ENCODE measurements at regions not wholly inside any gene's neighbourhood (a gene's known extent, or its start where the extent isn't known, plus 50 kb on each side); places are given as distances from the start of the nearest gene placed in this dataset.

DNA sequence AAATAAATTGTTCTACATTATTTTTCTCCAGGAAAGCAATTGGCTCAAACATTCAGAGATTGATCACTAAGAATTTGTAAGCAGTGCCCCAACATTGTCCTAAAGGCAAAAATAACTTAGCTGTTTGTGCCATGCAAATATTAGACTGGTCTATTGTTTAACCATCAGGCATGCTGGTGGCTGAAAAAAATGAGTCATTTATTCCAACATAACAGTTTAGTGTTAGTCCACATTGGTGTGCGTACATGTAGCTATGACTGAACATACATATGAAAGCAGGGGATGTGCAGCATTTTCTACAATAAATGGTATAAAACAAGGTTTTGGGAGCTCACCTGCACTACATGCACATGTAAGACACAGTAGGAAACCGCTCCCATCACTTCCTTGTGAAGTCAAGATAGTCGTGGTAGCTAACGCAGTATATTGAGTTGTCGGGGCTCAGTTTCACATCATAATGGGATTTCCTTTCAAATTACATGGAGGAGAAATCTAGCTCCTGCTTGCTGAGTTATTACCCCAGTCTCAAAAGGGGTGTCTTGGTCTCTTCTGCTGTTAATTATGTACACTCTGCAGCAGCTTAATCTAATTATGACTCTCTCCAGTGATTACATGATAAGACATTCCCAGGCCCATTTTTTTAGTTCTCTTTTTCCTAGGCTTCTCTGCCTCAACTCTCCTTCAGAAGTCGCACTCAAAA, 199.4 kb downstream of the LYPLAL1 start:
- Histone ChIP-seq H4K20me1 (ENCODE audit: insufficient read depth, low read length, poor library complexity, severe bottlenecking) (no peaks in the 10 kb centered on the region), H3K9me3 (ENCODE audit: insufficient read depth, low read depth, low read length) (no peaks in the 10 kb centered on the region; the same call in 1 of the 2 replicates), H3K9me2 (replicated peaks; ENCODE audit: low read depth, low read length) (no peaks in the 10 kb centered on the region), H3K9ac (ENCODE audit: low read depth, low read length, poor library complexity, severe bottlenecking) (no peak overlapping the region), H3F3A (ENCODE audit: low read depth) (no peaks in the 10 kb centered on the region), H3K79me2 (ENCODE audit: insufficient read depth, low read length) (no peaks in the 10 kb centered on the region), H3K4me1 (ENCODE audit: insufficient read depth, low read length, poor library complexity, severe bottlenecking) (no peaks in the 10 kb centered on the region), H3K4me2 (ENCODE audit: low read depth, low read length, poor library complexity, severe bottlenecking) (no peak overlapping the region), H3K36me3 (ENCODE audit: insufficient read depth, low read length) (no peaks in the 10 kb centered on the region), H3K27me3 (ENCODE audit: insufficient read depth, low read length, poor library complexity, severe bottlenecking) (no peaks in the 10 kb centered on the region), H3K4me3 (ENCODE audit: low read length, poor library complexity, severe bottlenecking) (no peak overlapping the region), H2AFZ (ENCODE audit: low read length) (no peak overlapping the region)
- TF ChIP-seq EZH2phosphoT487 (IDR thresholded peaks at IDR 0.05; ENCODE audit: borderline replicate concordance): no peak
- TF ChIP-seq, protein P1, sequence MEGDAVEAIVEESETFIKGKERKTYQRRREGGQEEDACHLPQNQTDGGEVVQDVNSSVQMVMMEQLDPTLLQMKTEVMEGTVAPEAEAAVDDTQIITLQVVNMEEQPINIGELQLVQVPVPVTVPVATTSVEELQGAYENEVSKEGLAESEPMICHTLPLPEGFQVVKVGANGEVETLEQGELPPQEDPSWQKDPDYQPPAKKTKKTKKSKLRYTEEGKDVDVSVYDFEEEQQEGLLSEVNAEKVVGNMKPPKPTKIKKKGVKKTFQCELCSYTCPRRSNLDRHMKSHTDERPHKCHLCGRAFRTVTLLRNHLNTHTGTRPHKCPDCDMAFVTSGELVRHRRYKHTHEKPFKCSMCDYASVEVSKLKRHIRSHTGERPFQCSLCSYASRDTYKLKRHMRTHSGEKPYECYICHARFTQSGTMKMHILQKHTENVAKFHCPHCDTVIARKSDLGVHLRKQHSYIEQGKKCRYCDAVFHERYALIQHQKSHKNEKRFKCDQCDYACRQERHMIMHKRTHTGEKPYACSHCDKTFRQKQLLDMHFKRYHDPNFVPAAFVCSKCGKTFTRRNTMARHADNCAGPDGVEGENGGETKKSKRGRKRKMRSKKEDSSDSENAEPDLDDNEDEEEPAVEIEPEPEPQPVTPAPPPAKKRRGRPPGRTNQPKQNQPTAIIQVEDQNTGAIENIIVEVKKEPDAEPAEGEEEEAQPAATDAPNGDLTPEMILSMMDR (conservative IDR thresholded peaks at IDR 0.05; ENCODE audit: low read length): no peak

DNA sequence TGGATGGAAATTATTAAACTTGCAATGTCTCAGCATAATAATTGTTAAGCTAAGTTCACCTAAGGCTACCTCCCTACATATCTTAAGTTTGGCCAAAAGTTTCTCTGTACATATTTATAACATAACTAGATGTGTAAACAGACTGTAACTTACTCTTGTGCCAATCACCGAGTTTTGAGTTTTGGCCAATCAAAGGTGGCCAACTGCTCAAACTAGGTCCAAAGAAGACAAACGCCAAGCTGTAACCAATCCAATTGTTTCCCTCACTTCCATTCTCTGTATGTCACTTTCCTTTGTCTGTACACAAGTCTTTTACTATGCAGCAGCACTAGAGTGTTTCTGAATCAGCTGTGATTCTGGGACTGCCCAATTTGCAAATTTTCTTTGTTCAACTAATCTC, 197.8 kb downstream of the LYPLAL1 start:
- no peaks in the 10 kb centered on the region for H3K27me3 ChIP-seq (ENCODE audit: insufficient read depth, low read length, poor library complexity, severe bottlenecking)
- no peaks in the 10 kb centered on the region; the same call in 1 of the 2 replicates for H3K9me3 ChIP-seq (ENCODE audit: insufficient read depth, low read depth, low read length)
- no peaks in the 10 kb centered on the region for H4K20me1 ChIP-seq (ENCODE audit: insufficient read depth, low read length, poor library complexity, severe bottlenecking)
- no peaks in the 10 kb centered on the region for H3K4me1 ChIP-seq (ENCODE audit: insufficient read depth, low read length, poor library complexity, severe bottlenecking)
- no peak overlapping the region for H3K4me3 ChIP-seq (ENCODE audit: low read length, poor library complexity, severe bottlenecking)
- H3F3A ChIP-seq (ENCODE audit: low read depth): no peaks in the 10 kb centered on the region
- H3K9me2 ChIP-seq (replicated peaks; ENCODE audit: low read depth, low read length): no peaks in the 10 kb centered on the region
- no peaks in the 10 kb centered on the region for H3K36me3 ChIP-seq (ENCODE audit: insufficient read depth, low read length)
- no peak overlapping the region for H3K4me2 ChIP-seq (ENCODE audit: low read depth, low read length, poor library complexity, severe bottlenecking)
- no peak overlapping the region for H2AFZ ChIP-seq (ENCODE audit: low read length)
- no peak overlapping the region for H3K9ac ChIP-seq (ENCODE audit: low read depth, low read length, poor library complexity, severe bottlenecking)
- H3K79me2 ChIP-seq (ENCODE audit: insufficient read depth, low read length): no peaks in the 10 kb centered on the region
- TF ChIP-seq, protein P1 (conservative IDR thresholded peaks at IDR 0.05; ENCODE audit: low read length): no peak
- no peak for TF ChIP-seq EZH2phosphoT487 (IDR thresholded peaks at IDR 0.05; ENCODE audit: borderline replicate concordance)

DNA sequence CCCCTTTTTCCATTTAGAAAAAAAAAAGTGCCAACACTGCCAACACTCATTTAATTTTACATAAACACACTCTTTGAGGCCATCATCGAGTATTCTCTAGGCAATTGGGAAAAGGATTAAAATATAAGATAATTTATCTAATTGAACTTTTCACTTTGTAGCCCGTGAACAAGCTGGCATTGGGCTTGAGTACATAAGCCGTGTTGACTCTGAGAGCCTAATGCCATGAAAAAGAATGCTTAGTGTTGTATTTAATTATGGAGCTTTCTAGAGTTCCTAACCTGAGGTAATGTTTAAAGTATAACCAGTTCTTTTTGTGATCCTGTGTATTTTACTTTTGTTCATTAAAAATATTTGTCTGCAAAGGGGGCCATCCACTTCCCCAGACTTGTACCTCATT, 193.8 kb downstream of the LYPLAL1 start:
- H3K36me3 ChIP-seq (ENCODE audit: insufficient read depth, low read length): no peaks in the 10 kb centered on the region
- no peaks in the 10 kb centered on the region for H3K9me3 ChIP-seq (ENCODE audit: insufficient read depth, low read depth, low read length)
- no peak overlapping the region for H3K9ac ChIP-seq (ENCODE audit: low read depth, low read length, poor library complexity, severe bottlenecking)
- H3K9me2 ChIP-seq (replicated peaks; ENCODE audit: low read depth, low read length): 0 out of 2 replicates have a peak, but pooled peaks cover 8% of the 10 kb centered on the region
- H3K4me3 ChIP-seq (ENCODE audit: low read length, poor library complexity, severe bottlenecking): no peak overlapping the region
- H3F3A ChIP-seq (ENCODE audit: low read depth): no peaks in the 10 kb centered on the region
- H3K4me1 ChIP-seq (ENCODE audit: insufficient read depth, low read length, poor library complexity, severe bottlenecking): no peaks in the 10 kb centered on the region
- TF ChIP-seq, protein P1 (conservative IDR thresholded peaks at IDR 0.05; ENCODE audit: low read length): no peak
- no peak for TF ChIP-seq EZH2phosphoT487 (IDR thresholded peaks at IDR 0.05; ENCODE audit: borderline replicate concordance)
- no peaks in the 10 kb centered on the region for H3K79me2 ChIP-seq (ENCODE audit: insufficient read depth, low read length)
- no peaks in the 10 kb centered on the region for H3K27me3 ChIP-seq (ENCODE audit: insufficient read depth, low read length, poor library complexity, severe bottlenecking)
- H3K4me2 ChIP-seq (ENCODE audit: low read depth, low read length, poor library complexity, severe bottlenecking): no peak overlapping the region
- no peaks in the 10 kb centered on the region for H4K20me1 ChIP-seq (ENCODE audit: insufficient read depth, low read length, poor library complexity, severe bottlenecking)
- H2AFZ ChIP-seq (ENCODE audit: low read length): no peak overlapping the region
